C4-2B (cell line): ENCODE measurements at regions not wholly inside any gene's neighbourhood (a gene's known extent, or its start where the extent isn't known, plus 50 kb on each side); places are given as distances from the start of the nearest gene placed in this dataset.

Experiments
- H3K27ac ChIP-seq: fragments of 450-650 bp; 2 replicates; pipeline ENCODE4 v1.5.1; 2017
- CTCF ChIP-seq: fragments of 450-650 bp; conservative IDR thresholded peaks from 2 replicates; pipeline ENCODE4 v1.5.1; 2017; ENCODE audit warnings: mild to moderate bottlenecking
- ZFX ChIP-seq: fragments of 450-650 bp; IDR thresholded peaks from 2 replicates; pipeline ENCODE4 v1.6.1; 2017

GRCh38 chr21:39095681-39096080, 87.6 kb downstream of the PSMG1 start:
- no peak overlapping the region for H3K27ac ChIP-seq
- TF ChIP-seq ZFX (no peak), CTCF (no peak)

- H3K27ac ChIP-seq: no peak overlapping the region
- TF ChIP-seq ZFX (no peak), CTCF (no peak)
Observed at GRCh38 chr21:39094847-39095579, 88.2 kb downstream of the PSMG1 start.

- no peak overlapping the region for H3K27ac ChIP-seq
- TF ChIP-seq ZFX (no peak), CTCF (no peak)
Observed at GRCh38 chr21:39094087-39094780, 89.0 kb downstream of the PSMG1 start.

GRCh38 chr21:39093526-39093925, 89.7 kb downstream of the PSMG1 start:
- H3K27ac ChIP-seq: no peak overlapping the region
- TF ChIP-seq CTCF (no peak), ZFX (no peak)

GRCh38 chr21:39088831-39089380, 94.3 kb downstream of the PSMG1 start:
- no peak overlapping the region for H3K27ac ChIP-seq
- TF ChIP-seq CTCF (no peak), ZFX (no peak)

- TF ChIP-seq CTCF: no peak
- no peak for TF ChIP-seq ZFX
- no peak overlapping the region for H3K27ac ChIP-seq
Observed at GRCh38 chr21:39088031-39088370, 95.2 kb downstream of the PSMG1 start.

GRCh38 chr21:39087238-39088030, 95.8 kb downstream of the PSMG1 start:
- TF ChIP-seq CTCF (no peak), ZFX (no peak)
- H3K27ac ChIP-seq: no peak overlapping the region
